NCI-H1105 treated with DMSO at 0.1 percent for 48 hours (cell line): ENCODE measurements at regions not wholly inside any gene's neighbourhood (a gene's known extent, or its start where the extent isn't known, plus 50 kb on each side); places are given as distances from the start of the nearest gene placed in this dataset.
"Not testable (repeated sequence)": the region's sequence is repeated elsewhere in the genome, so short reads cannot be mapped to it uniquely, and the experiment has no call there.

Experiments
- DNase-seq: peaks from one replicate; lab custom pipeline; 2025; lab: John Stamatoyannopoulos, UW

- not testable (repeated sequence) for DNase-seq
Measured at GRCh38 chr1:188749275-188749674, 1728.4 kb downstream of the BRINP3 start.

GRCh38 chr1:188752027-188752426, 1725.6 kb downstream of the BRINP3 start:
- not testable (repeated sequence) for DNase-seq

- not testable (repeated sequence) for DNase-seq
Measured at GRCh38 chr1:188757747-188758146, 1719.9 kb downstream of the BRINP3 start.

- no peak for DNase-seq
Measured at GRCh38 chr1:188761226-188761625, 1716.4 kb downstream of the BRINP3 start.

- no peak for DNase-seq
Measured at GRCh38 chr1:188762166-188762743, 1715.4 kb downstream of the BRINP3 start.

- no peak for DNase-seq
Measured at GRCh38 chr1:188763541-188763940, 1714.1 kb downstream of the BRINP3 start.

- no peak for DNase-seq
Measured at GRCh38 chr1:188769181-188769580, 1708.5 kb downstream of the BRINP3 start.

GRCh38 chr1:188769936-188770335, 1707.7 kb downstream of the BRINP3 start:
- no peak for DNase-seq

GRCh38 chr1:188778578-188778977, 1699.1 kb downstream of the BRINP3 start:
- no peak for DNase-seq

- no peak for DNase-seq
Measured at GRCh38 chr1:188782220-188782841, 1695.3 kb downstream of the BRINP3 start.

GRCh38 chr1:188794969-188795368, 1682.7 kb downstream of the BRINP3 start:
- no peak for DNase-seq

- DNase-seq, result not testable (repeated sequence)
Measured at GRCh38 chr1:188812153-188812552, 1665.5 kb downstream of the BRINP3 start.

GRCh38 chr1:188812836-188813573, 1664.7 kb downstream of the BRINP3 start:
- not testable (repeated sequence) for DNase-seq

GRCh38 chr1:188817814-188818213, 1659.8 kb downstream of the BRINP3 start:
- DNase-seq, result peak; percentile 39

GRCh38 chr1:188822248-188822647, 1655.4 kb downstream of the BRINP3 start:
- peak; percentile 36 for DNase-seq

GRCh38 chr1:188825471-188825870, 1652.2 kb downstream of the BRINP3 start:
- no peak for DNase-seq

GRCh38 chr1:188826800-188827199, 1650.9 kb downstream of the BRINP3 start:
- no peak for DNase-seq

- DNase-seq, result no peak
Measured at GRCh38 chr1:188827400-188827799, 1650.3 kb downstream of the BRINP3 start.

GRCh38 chr1:188841111-188841696, 1636.5 kb downstream of the BRINP3 start:
- not testable (repeated sequence) for DNase-seq

- no peak for DNase-seq
Measured at GRCh38 chr1:188846468-188846867, 1631.2 kb downstream of the BRINP3 start.

GRCh38 chr1:188857526-188858087, 1620.1 kb downstream of the BRINP3 start:
- no peak for DNase-seq

GRCh38 chr1:188867614-188868013, 1610.0 kb downstream of the BRINP3 start:
- DNase-seq, result no peak
